ENCODE measurements at regions not wholly inside any gene's neighbourhood (a gene's known extent, or its start where the extent isn't known, plus 50 kb on each side); places are given as distances from the start of the nearest gene placed in this dataset.

GRCh38 chr1:29426701-29427279 is 190.5 kb downstream of the PTPRU start:
- no peak for DNase-seq (ENCODE audit: low read depth)
- TF ChIP-seq CTCF (conservative IDR thresholded peaks at IDR 0.05; ENCODE audit: low read depth, low read length): no peak
- H3K4me3 ChIP-seq (ENCODE audit: low read depth, low read length): no peak overlapping the region

GRCh38 chr1:29425631-29426030 is 189.3 kb downstream of the PTPRU start:
- no peak for DNase-seq (ENCODE audit: low read depth)
- TF ChIP-seq CTCF (conservative IDR thresholded peaks at IDR 0.05; ENCODE audit: low read depth, low read length): no peak

GRCh38 chr1:29424266-29424665 is 187.9 kb downstream of the PTPRU start:
- no peak for TF ChIP-seq CTCF (conservative IDR thresholded peaks at IDR 0.05; ENCODE audit: low read depth, low read length)
- no peak for DNase-seq (ENCODE audit: low read depth)
- no peak overlapping the region for H3K4me3 ChIP-seq (ENCODE audit: low read depth, low read length)

More at GRCh38 chr1:29425631-29426030, 189.3 kb downstream of the PTPRU start:
- no peak overlapping the region for H3K4me3 ChIP-seq (ENCODE audit: low read depth, low read length)

GRCh38 chr1:29420202-29420601 is 183.9 kb downstream of the PTPRU start:
- H3K4me3 ChIP-seq (ENCODE audit: low read depth, low read length): no peak overlapping the region
- DNase-seq (ENCODE audit: low read depth): peak; percentile 12
- TF ChIP-seq CTCF (conservative IDR thresholded peaks at IDR 0.05; ENCODE audit: low read depth, low read length): no peak

- no peak overlapping the region for H3K4me3 ChIP-seq (ENCODE audit: low read depth, low read length)
- no peak for TF ChIP-seq CTCF (conservative IDR thresholded peaks at IDR 0.05; ENCODE audit: low read depth, low read length)
- no peak for DNase-seq (ENCODE audit: low read depth)
Observed at GRCh38 chr1:29417971-29418370, 181.6 kb downstream of the PTPRU start.

- H3K4me3 ChIP-seq (ENCODE audit: low read depth, low read length): no peak overlapping the region
- TF ChIP-seq CTCF (conservative IDR thresholded peaks at IDR 0.05; ENCODE audit: low read depth, low read length): no peak
- peak; percentile 55 for DNase-seq (ENCODE audit: low read depth)
Observed at GRCh38 chr1:29417147-29417858, 181.0 kb downstream of the PTPRU start.

Data from choroid plexus epithelial cell (primary cell).